ENCODE measurements at regions not wholly inside any gene's neighbourhood (a gene's known extent, or its start where the extent isn't known, plus 50 kb on each side); places are given as distances from the start of the nearest gene placed in this dataset.
"Not testable (repeated sequence)": the region's sequence is repeated elsewhere in the genome, so short reads cannot be mapped to it uniquely, and the experiment has no call there.

DNA sequence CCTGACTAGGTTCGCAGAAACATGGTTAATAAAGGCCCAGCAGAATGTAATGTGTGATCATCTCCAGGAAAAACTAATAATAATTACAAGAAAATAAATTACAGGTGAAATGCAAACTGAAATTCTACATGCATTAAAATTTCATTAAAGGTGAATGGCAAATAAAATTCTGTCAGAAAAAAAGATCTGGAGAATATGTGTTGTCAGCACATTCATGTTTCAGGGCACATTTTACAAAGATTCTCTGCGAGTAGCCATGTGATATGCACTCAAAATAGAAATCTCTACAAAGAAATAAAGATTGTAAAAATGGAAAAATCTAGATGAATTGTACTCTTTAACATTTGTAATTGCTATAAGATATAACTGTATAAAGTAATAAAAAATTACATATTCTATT is 765.2 kb downstream of the TMEM121 start:
- TF ChIP-seq, protein P1, sequence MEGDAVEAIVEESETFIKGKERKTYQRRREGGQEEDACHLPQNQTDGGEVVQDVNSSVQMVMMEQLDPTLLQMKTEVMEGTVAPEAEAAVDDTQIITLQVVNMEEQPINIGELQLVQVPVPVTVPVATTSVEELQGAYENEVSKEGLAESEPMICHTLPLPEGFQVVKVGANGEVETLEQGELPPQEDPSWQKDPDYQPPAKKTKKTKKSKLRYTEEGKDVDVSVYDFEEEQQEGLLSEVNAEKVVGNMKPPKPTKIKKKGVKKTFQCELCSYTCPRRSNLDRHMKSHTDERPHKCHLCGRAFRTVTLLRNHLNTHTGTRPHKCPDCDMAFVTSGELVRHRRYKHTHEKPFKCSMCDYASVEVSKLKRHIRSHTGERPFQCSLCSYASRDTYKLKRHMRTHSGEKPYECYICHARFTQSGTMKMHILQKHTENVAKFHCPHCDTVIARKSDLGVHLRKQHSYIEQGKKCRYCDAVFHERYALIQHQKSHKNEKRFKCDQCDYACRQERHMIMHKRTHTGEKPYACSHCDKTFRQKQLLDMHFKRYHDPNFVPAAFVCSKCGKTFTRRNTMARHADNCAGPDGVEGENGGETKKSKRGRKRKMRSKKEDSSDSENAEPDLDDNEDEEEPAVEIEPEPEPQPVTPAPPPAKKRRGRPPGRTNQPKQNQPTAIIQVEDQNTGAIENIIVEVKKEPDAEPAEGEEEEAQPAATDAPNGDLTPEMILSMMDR (IDR thresholded peaks at IDR 0.05; ENCODE audit: unreplicated experiment): no peak
- H3K9me3 Mint-ChIP-seq (ENCODE audit: low read depth): peaks cover 44% of the 10 kb centered on the region
- no peak overlapping the region for H3K27ac Mint-ChIP-seq
- no peaks in the 10 kb centered on the region for H3K27me3 Mint-ChIP-seq
- no peak overlapping the region for H3K4me3 Mint-ChIP-seq (ENCODE audit: low read depth)
- peaks cover 2% of the 10 kb centered on the region for H3K36me3 Mint-ChIP-seq (ENCODE audit: insufficient read depth)
- no peaks in the 10 kb centered on the region for H3K4me1 Mint-ChIP-seq (ENCODE audit: low read depth)
- DNase-seq (ENCODE audit: low spot score, unreplicated experiment): no peak

DNA sequence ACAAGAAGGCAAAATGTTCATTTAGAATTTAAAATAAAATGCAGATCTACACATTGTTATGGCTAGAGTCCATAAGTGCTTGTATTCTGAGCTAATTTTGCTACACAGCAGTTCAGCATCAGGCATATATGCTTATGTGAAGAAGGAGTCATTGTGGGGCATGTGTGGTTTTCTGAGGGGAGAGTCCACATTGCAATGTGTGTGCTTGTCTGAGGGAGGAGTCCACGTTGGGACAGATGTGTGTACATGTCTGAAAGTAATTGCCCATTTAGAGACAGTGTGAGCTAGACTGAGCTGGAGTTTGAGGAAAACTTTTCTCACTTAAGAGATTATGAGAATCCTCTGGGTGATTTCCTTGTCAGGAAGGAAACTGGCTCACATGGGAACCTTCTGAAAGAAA is 767.9 kb downstream of the TMEM121 start:
- DNase-seq (ENCODE audit: low spot score, unreplicated experiment): no peak
- Mint-ChIP-seq H3K36me3 (ENCODE audit: insufficient read depth) (no peaks in the 10 kb centered on the region), H3K27ac (no peak overlapping the region), H3K9me3 (ENCODE audit: low read depth) (peaks cover 56% of the 10 kb centered on the region), H3K4me1 (ENCODE audit: low read depth) (no peaks in the 10 kb centered on the region), H3K27me3 (no peaks in the 10 kb centered on the region), H3K4me3 (ENCODE audit: low read depth) (no peak overlapping the region)
- TF ChIP-seq, protein P1 (IDR thresholded peaks at IDR 0.05; ENCODE audit: unreplicated experiment): no peak

DNA sequence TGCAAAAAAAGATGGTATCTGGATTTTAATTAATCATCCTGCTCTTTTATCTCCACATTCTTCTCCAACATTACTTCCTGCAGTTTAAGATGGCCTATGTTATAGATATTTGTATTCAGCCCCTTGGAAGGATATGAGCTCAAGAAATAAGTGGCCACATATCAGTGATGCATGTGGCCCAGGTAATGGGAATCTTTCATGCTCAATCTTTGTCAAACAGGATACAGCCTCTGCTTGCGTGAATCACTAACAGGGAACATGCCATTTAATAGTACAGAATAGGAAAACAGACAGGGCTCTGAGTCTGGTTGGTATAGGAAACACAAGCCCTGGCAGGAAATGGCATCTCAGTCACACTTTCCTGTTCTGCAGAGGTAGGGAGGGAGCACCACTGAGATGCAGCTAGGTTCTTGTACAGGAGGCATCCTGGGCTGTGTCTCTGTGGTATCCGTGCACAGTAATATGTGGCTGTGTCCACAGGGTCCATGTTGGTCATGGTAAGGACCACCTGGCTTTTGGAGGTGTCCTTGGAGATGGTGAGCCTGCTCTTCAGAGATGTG is 774.6 kb downstream of the TMEM121 start:
- not testable (repeated sequence) for H3K4me3 Mint-ChIP-seq (ENCODE audit: low read depth); H3K4me1 Mint-ChIP-seq (ENCODE audit: low read depth); H3K36me3 Mint-ChIP-seq (ENCODE audit: insufficient read depth); H3K27me3 Mint-ChIP-seq; H3K27ac Mint-ChIP-seq; DNase-seq (ENCODE audit: low spot score, unreplicated experiment)
- H3K9me3 Mint-ChIP-seq (ENCODE audit: low read depth): peaks cover 66% of the 10 kb centered on the region

DNA sequence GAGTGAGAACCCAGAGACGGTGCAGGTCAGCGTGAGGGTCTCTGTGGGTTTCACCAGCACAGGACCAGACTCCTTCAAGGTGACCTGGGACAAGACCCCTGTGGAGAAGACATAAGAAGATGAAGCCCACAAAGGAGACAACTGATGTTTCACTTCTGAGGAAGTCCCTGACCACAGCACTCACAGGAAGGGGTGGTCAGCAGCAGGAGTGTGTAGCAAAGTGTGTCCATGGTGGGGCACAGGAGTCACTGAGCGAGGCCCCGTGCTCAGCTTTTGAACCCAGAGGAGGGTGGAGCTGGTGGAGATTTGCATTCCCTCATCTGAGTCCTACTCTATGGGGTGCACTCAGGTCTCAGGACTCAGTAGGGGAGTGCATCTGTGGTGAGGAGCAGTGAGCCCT is 775.2 kb downstream of the TMEM121 start:
- H3K4me3 Mint-ChIP-seq (ENCODE audit: low read depth); H3K27me3 Mint-ChIP-seq; H3K36me3 Mint-ChIP-seq (ENCODE audit: insufficient read depth); H3K27ac Mint-ChIP-seq; H3K4me1 Mint-ChIP-seq (ENCODE audit: low read depth); DNase-seq (ENCODE audit: low spot score, unreplicated experiment): not testable (repeated sequence)
- peaks cover 68% of the 10 kb centered on the region for H3K9me3 Mint-ChIP-seq (ENCODE audit: low read depth)

DNA sequence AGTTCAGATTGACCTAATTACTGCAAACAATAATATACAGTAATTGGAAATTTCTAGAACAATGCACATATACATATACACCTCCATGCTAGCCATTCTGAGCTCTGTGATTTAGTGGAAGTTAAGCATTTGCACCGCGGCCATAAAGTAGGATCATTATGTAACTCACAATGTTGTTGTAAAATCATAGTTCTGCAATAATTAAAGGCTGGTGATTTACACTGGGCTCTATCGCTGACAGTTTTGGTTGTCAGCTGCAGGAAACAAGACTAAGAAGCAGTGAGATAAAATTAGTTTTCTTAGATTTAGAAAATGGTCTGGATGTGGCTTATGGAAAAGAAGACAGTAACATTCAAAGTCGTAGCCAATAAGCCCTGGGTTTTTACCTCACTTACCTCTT is 776.3 kb downstream of the TMEM121 start:
- DNase-seq (ENCODE audit: low spot score, unreplicated experiment): no peak
- Mint-ChIP-seq H3K9me3 (ENCODE audit: low read depth) (peaks cover 62% of the 10 kb centered on the region), H3K36me3 (ENCODE audit: insufficient read depth) (peaks cover 1% of the 10 kb centered on the region), H3K27me3 (no peaks in the 10 kb centered on the region), H3K27ac (no peak overlapping the region), H3K4me1 (ENCODE audit: low read depth) (no peaks in the 10 kb centered on the region), H3K4me3 (ENCODE audit: low read depth) (no peak overlapping the region)
- TF ChIP-seq, protein P1 (IDR thresholded peaks at IDR 0.05; ENCODE audit: unreplicated experiment): no peak

DNA sequence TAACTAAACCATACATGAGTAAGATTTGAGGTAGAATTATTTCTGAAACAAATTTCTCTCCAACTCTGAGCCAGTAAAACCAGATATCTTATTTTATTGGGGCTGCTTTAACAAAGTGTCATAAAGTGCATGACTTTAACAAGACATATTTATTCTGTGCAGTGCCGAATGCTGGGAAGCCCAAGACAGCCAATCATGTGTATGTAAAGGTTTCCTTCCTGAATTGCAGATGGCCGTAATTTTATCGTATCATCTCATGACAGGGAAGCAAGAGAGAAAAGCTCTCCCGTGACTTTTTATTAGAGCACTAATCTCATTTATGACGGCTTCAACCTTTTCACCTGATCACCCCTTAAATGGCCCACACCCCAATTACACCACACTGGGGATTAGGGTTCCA is 777.9 kb downstream of the TMEM121 start:
- no peaks in the 10 kb centered on the region for H3K4me1 Mint-ChIP-seq (ENCODE audit: low read depth)
- peaks cover 2% of the 10 kb centered on the region for H3K36me3 Mint-ChIP-seq (ENCODE audit: insufficient read depth)
- peaks cover 58% of the 10 kb centered on the region for H3K9me3 Mint-ChIP-seq (ENCODE audit: low read depth)
- TF ChIP-seq, protein P1 (IDR thresholded peaks at IDR 0.05; ENCODE audit: unreplicated experiment): no peak
- no peak overlapping the region for H3K4me3 Mint-ChIP-seq (ENCODE audit: low read depth)
- H3K27me3 Mint-ChIP-seq: no peaks in the 10 kb centered on the region
- H3K27ac Mint-ChIP-seq: no peak overlapping the region
- no peak for DNase-seq (ENCODE audit: low spot score, unreplicated experiment)

All from progenitor cell of endocrine pancreas (in vitro differentiated cells).